CD4-positive, alpha-beta T cell treated with Interleukin-2 at 100 ng/mL for 4 hours (primary cell): ENCODE measurements at regions not wholly inside any gene's neighbourhood (a gene's known extent, or its start where the extent isn't known, plus 50 kb on each side); places are given as distances from the start of the nearest gene placed in this dataset.
"Not testable (repeated sequence)": the region's sequence is repeated elsewhere in the genome, so short reads cannot be mapped to it uniquely, and the experiment has no call there.

ENCODE experiments used
- DNase-seq: peaks from one replicate; pipeline ENCODE4 v3.0.0-alpha.2; 2020; ENCODE audit warnings: low spot score

- DNase-seq = no peak
These were observed 111.0 kb upstream of the ADTRP start for GRCh38 chr6:11889572-11889971.

GRCh38 chr6:11888727-11889126 lies 110.1 kb upstream of the ADTRP start:
- DNase-seq = no peak

GRCh38 chr6:11885159-11885558 lies 106.6 kb upstream of the ADTRP start:
- no peak for DNase-seq

DNA sequence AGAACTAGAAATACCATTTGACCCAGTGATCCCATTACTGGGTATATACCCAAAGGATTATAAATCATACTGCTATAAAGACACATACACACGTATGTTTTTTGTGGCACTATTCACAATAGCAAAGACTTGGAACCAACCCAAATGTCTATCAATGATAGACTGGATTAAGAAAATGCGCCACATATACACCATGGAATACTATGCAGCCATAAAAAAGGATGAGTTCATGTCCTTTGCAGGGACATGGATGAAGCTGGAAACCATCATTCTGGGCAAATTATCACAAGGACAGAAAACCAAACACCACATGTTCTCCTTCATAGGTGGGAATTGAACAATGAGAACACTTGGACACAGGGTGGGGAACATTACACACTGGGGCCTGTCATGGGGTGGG lies 104.9 kb upstream of the ADTRP start:
- not testable (repeated sequence) for DNase-seq

GRCh38 chr6:11880156-11880555 lies 101.6 kb upstream of the ADTRP start:
- DNase-seq = not testable (repeated sequence)

GRCh38 chr6:11878735-11879134 lies 100.1 kb upstream of the ADTRP start:
- no peak for DNase-seq

GRCh38 chr6:11878029-11878428 lies 99.4 kb upstream of the ADTRP start:
- DNase-seq = no peak

GRCh38 chr6:11876934-11877433 lies 98.4 kb upstream of the ADTRP start:
- no peak for DNase-seq

DNA sequence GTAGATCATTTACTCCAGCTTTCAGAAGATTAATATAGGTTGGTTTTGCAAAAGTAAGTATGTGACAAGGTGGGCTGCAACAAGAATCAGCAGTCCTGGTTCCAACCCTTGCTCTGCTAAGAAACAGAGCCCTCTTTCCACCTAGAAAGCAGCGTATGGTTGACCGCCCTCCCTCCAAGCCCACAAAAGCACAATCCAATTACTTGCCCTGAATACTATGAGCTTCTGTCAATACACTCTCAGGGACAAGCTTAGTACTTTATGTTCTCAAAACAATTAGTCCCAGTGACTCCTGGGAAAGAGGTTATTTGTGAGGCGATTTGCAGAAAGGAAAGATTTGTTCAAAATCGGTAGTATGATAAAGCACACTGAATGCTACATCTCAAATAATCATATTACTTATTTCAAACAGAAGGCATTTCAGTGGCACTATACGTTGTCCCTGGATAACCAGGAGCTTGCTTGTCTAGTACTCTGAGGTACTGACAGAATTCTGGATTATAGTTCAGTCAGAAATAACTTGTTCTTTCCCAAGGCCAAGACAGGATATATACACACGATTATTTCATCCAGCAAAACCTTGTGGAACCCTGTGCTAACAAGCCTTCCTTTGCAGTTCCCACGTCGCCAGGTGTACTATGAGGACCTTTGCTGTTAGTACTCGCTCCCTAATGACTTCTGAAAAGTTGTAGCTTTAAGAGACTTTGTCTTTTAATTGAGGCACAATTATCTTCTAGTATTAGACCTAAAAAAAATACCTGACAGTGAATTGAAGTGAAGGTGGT lies 96.9 kb upstream of the ADTRP start:
- DNase-seq = no peak

DNA sequence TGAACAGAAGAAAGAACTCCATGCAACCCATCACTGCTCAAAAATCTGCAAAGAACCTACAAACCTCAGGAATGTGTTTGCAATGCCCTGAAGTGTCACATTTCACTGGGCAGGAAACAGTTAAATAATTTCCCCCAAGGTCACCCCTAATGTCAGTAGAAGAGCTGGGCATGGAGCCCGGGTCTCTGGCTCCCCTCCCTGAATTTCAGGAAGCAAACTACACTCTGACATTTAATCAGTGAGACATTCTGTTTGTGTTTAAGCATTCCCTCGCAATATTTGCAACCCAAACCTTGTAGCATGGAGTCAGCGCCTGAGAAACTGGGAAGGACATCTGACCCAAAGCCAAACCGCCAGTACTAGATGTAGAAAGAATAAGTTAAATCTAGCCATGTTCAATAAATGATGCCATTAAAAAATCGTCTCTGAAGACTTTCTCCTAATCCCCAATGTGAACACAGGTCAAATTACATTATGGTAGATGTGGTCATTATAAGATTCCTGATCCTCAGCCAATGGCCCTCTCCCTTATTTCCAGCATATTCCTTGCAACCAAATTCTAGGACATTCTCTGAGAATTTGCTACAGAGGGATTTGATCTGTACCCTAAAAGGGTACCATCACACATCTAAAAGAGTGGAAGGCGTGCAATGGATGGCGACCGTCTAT lies 91.2 kb upstream of the ADTRP start:
- no peak for DNase-seq

DNA sequence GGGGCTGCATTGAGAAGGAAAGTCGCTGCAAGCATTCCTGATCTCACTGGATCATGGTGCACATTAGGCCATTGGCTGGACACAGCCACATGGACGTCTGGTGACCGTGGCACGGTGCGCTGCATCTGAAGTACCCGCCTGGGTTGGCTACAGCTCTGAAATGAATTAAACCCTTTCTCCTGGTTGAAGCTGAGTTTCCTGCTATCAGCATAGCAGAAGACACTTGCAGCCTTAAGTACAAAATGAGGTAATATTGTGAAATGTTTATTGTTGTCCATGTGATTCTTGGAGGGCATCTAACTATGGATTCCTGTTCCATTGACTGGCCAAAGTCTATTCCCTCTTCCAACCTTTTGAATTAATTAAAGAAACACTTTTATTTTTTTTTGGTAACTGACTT lies 89.8 kb upstream of the ADTRP start:
- DNase-seq = no peak

DNA sequence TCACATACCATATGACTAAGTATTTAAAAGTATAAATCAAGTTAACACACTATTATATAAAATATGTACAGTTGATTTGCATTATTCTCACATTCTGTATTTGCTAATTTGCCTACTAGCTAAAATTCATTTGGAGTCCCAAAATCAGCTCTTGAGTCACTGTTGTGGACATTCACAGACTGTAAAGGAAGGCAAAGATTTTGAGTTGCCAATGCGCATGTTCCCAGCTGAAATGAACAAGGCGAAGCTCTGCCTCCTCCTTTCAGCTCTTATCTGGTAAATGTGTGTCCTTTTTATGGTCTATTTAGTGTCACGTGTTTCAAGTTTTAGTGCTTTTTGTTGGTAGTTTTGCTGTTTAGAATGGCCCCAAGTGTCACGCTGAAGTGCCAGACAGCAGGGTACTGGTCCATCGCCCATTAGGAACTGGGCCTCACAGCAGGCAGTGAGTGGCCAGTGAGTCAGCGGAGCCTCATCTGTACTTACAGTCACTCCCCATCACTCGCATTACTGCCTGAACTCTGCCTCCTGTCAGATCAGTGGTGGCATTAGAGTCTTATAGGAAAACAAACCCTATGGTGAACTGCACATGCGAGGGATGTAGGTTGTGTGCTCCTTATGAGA lies 87.2 kb upstream of the ADTRP start:
- DNase-seq = no peak

- DNase-seq = no peak
These were observed 79.8 kb upstream of the ADTRP start for GRCh38 chr6:11858439-11858838.

- DNase-seq = no peak
These were observed 77.1 kb upstream of the ADTRP start for GRCh38 chr6:11855743-11856142.

- peak; percentile 8 for DNase-seq
These were observed 76.0 kb upstream of the ADTRP start for GRCh38 chr6:11854408-11855165.

- no peak for DNase-seq
These were observed 75.2 kb upstream of the ADTRP start for GRCh38 chr6:11853678-11854407.

- no peak for DNase-seq
These were observed 73.6 kb upstream of the ADTRP start for GRCh38 chr6:11852061-11852651.

GRCh38 chr6:11851387-11851786 lies 72.8 kb upstream of the ADTRP start:
- DNase-seq = no peak

DNA sequence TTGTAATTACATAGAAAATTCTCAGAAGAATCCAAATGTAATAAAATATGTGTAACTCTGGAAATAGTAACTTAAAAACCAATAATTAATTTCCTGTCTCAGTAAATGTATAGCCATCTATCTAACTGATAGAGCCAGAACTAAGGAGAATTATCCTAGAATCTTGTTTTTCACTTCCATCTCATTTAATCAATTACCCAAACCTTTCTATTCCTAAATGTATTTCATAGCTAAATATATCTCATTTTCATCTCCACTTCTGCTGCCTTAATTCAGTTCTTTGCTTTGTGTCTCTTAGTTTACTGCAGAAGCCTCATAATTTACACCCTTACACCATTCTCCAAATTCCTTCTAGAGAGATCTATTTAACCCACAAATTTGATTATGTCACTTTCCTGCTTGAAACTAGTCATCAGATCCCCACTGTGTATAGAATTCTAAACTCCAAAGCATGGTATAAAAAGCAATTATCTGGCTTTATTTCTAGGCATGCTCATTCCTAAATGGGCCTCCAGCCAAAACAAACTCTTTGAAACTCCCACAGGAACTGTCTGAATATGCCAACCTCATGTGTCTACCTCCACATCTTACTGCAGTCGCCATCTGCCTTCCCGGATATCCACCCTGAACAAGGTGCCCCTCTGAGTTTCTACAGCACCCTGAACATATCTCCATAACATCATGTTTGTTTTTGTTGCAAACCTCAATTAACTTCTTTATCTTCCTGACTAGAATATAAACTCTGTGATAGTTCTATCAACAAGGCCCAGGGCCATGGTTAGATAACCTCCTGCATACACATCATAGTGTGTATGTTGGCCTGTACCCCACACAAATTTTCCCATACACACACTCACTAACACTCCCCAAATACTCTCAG lies 70.5 kb upstream of the ADTRP start:
- DNase-seq = no peak

DNA sequence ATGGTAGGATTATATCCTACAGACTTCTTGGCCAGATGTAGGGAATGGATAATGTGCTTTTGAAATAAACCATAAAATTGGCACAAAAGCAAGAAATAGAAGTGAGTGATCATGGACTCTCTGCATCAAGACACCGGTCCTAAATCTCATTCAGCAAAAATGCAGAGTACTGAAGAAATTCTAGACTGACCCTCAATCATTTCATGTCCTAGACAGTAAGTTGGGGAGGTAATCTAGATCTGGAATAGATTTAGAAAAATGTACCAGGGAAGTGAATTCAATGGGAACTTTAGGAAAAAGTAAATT lies 69.7 kb upstream of the ADTRP start:
- no peak for DNase-seq
